ENCODE measurements at regions not wholly inside any gene's neighbourhood (a gene's known extent, or its start where the extent isn't known, plus 50 kb on each side); places are given as distances from the start of the nearest gene placed in this dataset.

- DNase-seq (no peak), ATAC-seq (peak; percentile 52 to 63)
- Histone ChIP-seq H3K4me1 (no peaks in the 10 kb centered on the region), H3K27ac (no peak overlapping the region), H3K9me3 (no peaks in the 10 kb centered on the region), H3K27me3 (ENCODE audit: low read depth) (no peaks in the 10 kb centered on the region), H3K36me3 (no peaks in the 10 kb centered on the region), H3K4me3 (no peak overlapping the region)
- TF ChIP-seq CTCF (IDR thresholded peaks at IDR 0.05), result no peak
- intact Hi-C loops (cut with DNase I), result no loop called here
Observed at GRCh38 chr9:108300306-108301287, 555.2 kb downstream of the ACTL7B start.

- ATAC-seq (peak; percentile 64 to 82), DNase-seq (peak; percentile 55)
- H3K36me3 ChIP-seq, result no peaks in the 10 kb centered on the region
- no peaks in the 10 kb centered on the region for H3K27me3 ChIP-seq (ENCODE audit: low read depth)
- TF ChIP-seq CTCF (IDR thresholded peaks at IDR 0.05), result no peak
- no peaks in the 10 kb centered on the region for H3K4me1 ChIP-seq
- H3K9me3 ChIP-seq, result no peaks in the 10 kb centered on the region
- H3K27ac ChIP-seq, result no peak overlapping the region
- intact Hi-C loops (cut with DNase I), result no loop called here
- no peak overlapping the region for H3K4me3 ChIP-seq
Observed at GRCh38 chr9:108297073-108297472, 558.7 kb downstream of the ACTL7B start.

GRCh38 chr9:108296056-108296455 lies 559.7 kb downstream of the ACTL7B start:
- Histone ChIP-seq H3K9me3 (no peaks in the 10 kb centered on the region), H3K36me3 (no peaks in the 10 kb centered on the region), H3K27ac (no peak overlapping the region), H3K27me3 (ENCODE audit: low read depth) (no peaks in the 10 kb centered on the region), H3K4me1 (no peaks in the 10 kb centered on the region), H3K4me3 (no peak overlapping the region)
- intact Hi-C loops (cut with DNase I), result no loop called here
- no peak for TF ChIP-seq CTCF (IDR thresholded peaks at IDR 0.05)
- no peak for ATAC-seq
- no peak for DNase-seq

- H3K36me3 ChIP-seq, result no peaks in the 10 kb centered on the region
- H3K4me1 ChIP-seq, result no peaks in the 10 kb centered on the region
- H3K9me3 ChIP-seq, result no peaks in the 10 kb centered on the region
- DNase-seq, result no peak
- intact Hi-C loops (cut with DNase I), result no loop called here
- no peak for TF ChIP-seq CTCF (IDR thresholded peaks at IDR 0.05)
- no peak overlapping the region for H3K4me3 ChIP-seq
- H3K27me3 ChIP-seq (ENCODE audit: low read depth), result no peaks in the 10 kb centered on the region
- H3K27ac ChIP-seq, result no peak overlapping the region
- ATAC-seq, result no peak
Observed at GRCh38 chr9:108291586-108291932, 564.2 kb downstream of the ACTL7B start.

GRCh38 chr9:108290839-108291585 lies 564.8 kb downstream of the ACTL7B start:
- H3K9me3 ChIP-seq, result no peaks in the 10 kb centered on the region
- intact Hi-C loops (cut with DNase I), result no loop called here
- H3K4me3 ChIP-seq, result no peak overlapping the region
- no peaks in the 10 kb centered on the region for H3K36me3 ChIP-seq
- no peak overlapping the region for H3K27ac ChIP-seq
- ATAC-seq (no peak), DNase-seq (no peak)
- no peaks in the 10 kb centered on the region for H3K27me3 ChIP-seq (ENCODE audit: low read depth)
- no peaks in the 10 kb centered on the region for H3K4me1 ChIP-seq
- TF ChIP-seq CTCF (IDR thresholded peaks at IDR 0.05), result no peak

All from lower lobe of right lung (tissue), 2 donors.